K562 (cell line): ENCODE measurements at regions not wholly inside any gene's neighbourhood (a gene's known extent, or its start where the extent isn't known, plus 50 kb on each side); places are given as distances from the start of the nearest gene placed in this dataset.

Experiments
- ATAC-seq: fragments of 200-7000 bp; cut with Tn5 transposase; 3 replicates; pipeline ENCODE4 v1.9.1; 2020; ENCODE audit warnings: moderate library complexity
- BruUV-seq: library from RNA; stranded (reverse); fragments of 400-500 nt; replicated peaks from 2 replicates; lab custom pipeline; 2021; lab: Mats Ljungman, UMichigan
- CTCF ChIA-PET: fragments of 300-600 bp; formaldehyde crosslinking; extraction: SDS; loops from one replicate; lab custom pipeline; 2021; ENCODE audit warnings: low intra/inter-chr PET ratio; lab: Yijun Ruan, JAX
- POLR2A ChIA-PET: fragments of 300-600, 350-650 bp; sonication (Branson Sonifier 250); formaldehyde crosslinking; extraction: SDS; loops from one replicate; lab custom pipeline; 2021; ENCODE audit warnings: antibody characterized with exemption, inconsistent platforms; lab: Yijun Ruan, JAX
- DNase-seq, 4 experiments: peaks; one replicate each; pipeline versions ENCODE4 v3.0.0 to v3.0.0-alpha.2; 2011 to 2018; ENCODE audit warnings: low spot score in 3 of 4, mixed read lengths in 3 of 4; ENCODE audit errors: extremely low read depth in 1 of 4
- FAIRE-seq: peaks from 2 replicates; lab custom pipeline; 2011; peaks lifted over from hg19 to GRCh38; lab: Jason Lieb, UNC
- H2AFZ ChIP-seq: 2 replicates; pipeline ENCODE4 v1.6.0; 2011; ENCODE audit warnings: low read depth, low read length, control low read depth, inconsistent platforms
- H3K27ac ChIP-seq: fragments of 200-600 bp; 3 replicates; pipeline ENCODE4 v1.8.0; 2011; ENCODE audit warnings: low read depth, mild to moderate bottlenecking, control low read depth, inconsistent platforms, low read length, moderate library complexity, mixed read lengths; ENCODE audit errors: extremely low read depth
- H3K27me3 ChIP-seq, 2 experiments: fragments of 300-600 bp in 1 of 2; 2 replicates in 1 of 2; 3 replicates in 1 of 2; pipeline versions ENCODE4 v1.6.0 to v1.8.0; 2011; ENCODE audit warnings: inconsistent platforms in 2 of 2, low read length in 2 of 2, mild to moderate bottlenecking in 1 of 2, mixed read lengths in 1 of 2, moderate library complexity in 1 of 2; ENCODE audit not compliant: control insufficient read depth in 2 of 2, insufficient read depth in 2 of 2
- H3K36me3 ChIP-seq: fragments of 300-600 bp; 3 replicates; pipeline ENCODE4 v1.8.0; 2011; ENCODE audit warnings: mild to moderate bottlenecking, low read length, inconsistent platforms; ENCODE audit not compliant: control insufficient read depth, insufficient read depth
- H3K4me1 ChIP-seq, 2 experiments: fragments of 200-600 bp in 1 of 2; replicated peaks in 1 of 2; 2 replicates in 1 of 2; 3 replicates in 1 of 2; pipeline versions ENCODE4 v1.5.1 to v1.8.0; 2011; ENCODE audit warnings: inconsistent platforms in 2 of 2, low read length in 2 of 2, mild to moderate bottlenecking in 1 of 2, mixed read lengths in 1 of 2, moderate library complexity in 1 of 2; ENCODE audit not compliant: control insufficient read depth in 2 of 2, insufficient read depth in 2 of 2
- H3K4me2 ChIP-seq: 2 replicates; pipeline ENCODE4 v1.6.1; 2011; ENCODE audit warnings: low read length, control low read depth, inconsistent platforms, mixed read lengths; ENCODE audit not compliant: insufficient read depth
- H3K4me3 ChIP-seq: fragments of 200-600 bp; sonication (generic), shearing (Covaris generic); 2 replicates; pipeline ENCODE4 v1.5.1; 2016; ENCODE audit warnings: control low read depth, inconsistent platforms
- H3K79me2 ChIP-seq: fragments of 200-600 bp; 3 replicates; pipeline ENCODE4 v1.8.0; 2011; ENCODE audit warnings: low read length, inconsistent platforms; ENCODE audit not compliant: control insufficient read depth, insufficient read depth
- H3K9ac ChIP-seq, 2 experiments: 2 replicates each; pipeline versions ENCODE4 v1.6.0 to v1.6.1; 2011; ENCODE audit warnings: low read depth in 2 of 2, low read length in 2 of 2, control low read depth in 1 of 2, inconsistent platforms in 1 of 2, mild to moderate bottlenecking in 1 of 2, mixed read lengths in 1 of 2; ENCODE audit not compliant: insufficient read depth in 1 of 2
- H3K9me1 ChIP-seq: one replicate; pipeline ENCODE4 v1.6.0; 2011; ENCODE audit warnings: inconsistent platforms, mild to moderate bottlenecking, low read length, moderate library complexity; ENCODE audit not compliant: control insufficient read depth, insufficient read depth
- H3K9me3 ChIP-seq: replicated peaks from 2 replicates; pipeline ENCODE4 v1.5.1; 2011; ENCODE audit warnings: low read depth, low read length, inconsistent platforms; ENCODE audit not compliant: control insufficient read depth, insufficient read depth
- H4K20me1 ChIP-seq: replicated peaks from 2 replicates; pipeline ENCODE4 v1.6.1; 2011; ENCODE audit warnings: low read length, inconsistent platforms, mixed read lengths; ENCODE audit not compliant: control insufficient read depth, insufficient read depth
- CAMTA2 ChIP-seq: fragments of 250-450 bp; sonication (Bioruptor Pico); conservative IDR thresholded peaks from 2 replicates; pipeline ENCODE4 v1.5.1; 2022
- CBFB ChIP-seq: sonication (generic); formaldehyde crosslinking; IDR thresholded peaks from 2 replicates; pipeline ENCODE4 v1.4.0; 2020; ENCODE audit warnings: mild to moderate bottlenecking, missing genetic modification reagents
- CUX1 ChIP-seq: fragments of 200-800 bp; sonication (Bioruptor generic); IDR thresholded peaks from 2 replicates; pipeline ENCODE4 v1.6.1; 2016; ENCODE audit warnings: missing genetic modification characterization, missing compliant biosample characterization
- FOXP1 ChIP-seq: sonication (generic); formaldehyde crosslinking; IDR thresholded peaks from 2 replicates; pipeline ENCODE4 v1.8.0; 2022; ENCODE audit warnings: mild to moderate bottlenecking, missing genetic modification reagents
- GTF2F1 ChIP-seq: IDR thresholded peaks from 2 replicates; pipeline ENCODE4 v1.6.1; 2011; ENCODE audit warnings: low read depth, low read length, improper control_type of control experiment
- HCFC1 ChIP-seq: IDR thresholded peaks from 2 replicates; pipeline ENCODE4 v1.6.1; 2012; ENCODE audit warnings: low read depth, low read length, improper control_type of control experiment
- HMGXB4 ChIP-seq: sonication (generic); formaldehyde crosslinking; IDR thresholded peaks from 2 replicates; pipeline ENCODE4 v1.8.1; 2023; ENCODE audit warnings: mild to moderate bottlenecking, missing genetic modification reagents
- KLF16 ChIP-seq: IDR thresholded peaks from 2 replicates; pipeline ENCODE4 v1.6.1; 2016; ENCODE audit warnings: antibody characterized with exemption
- MYC ChIP-seq, 2 experiments: fragments of 250-450 bp in 1 of 2; sonication (Bioruptor Pico) in 1 of 2; IDR thresholded peaks; 2 replicates each; pipeline versions ENCODE4 v1.5.1 to v1.6.1; 2012 to 2021; ENCODE audit warnings: low read depth in 2 of 2, borderline replicate concordance in 1 of 2, improper control_type of control experiment in 1 of 2, low read length in 1 of 2, mild to moderate bottlenecking in 1 of 2, moderate library complexity in 1 of 2
- PYGO2 ChIP-seq: fragments of 450-650 bp; IDR thresholded peaks from 2 replicates; pipeline ENCODE4 v1.6.1; 2016; ENCODE audit warnings: mild to moderate bottlenecking, missing genetic modification characterization, moderate library complexity, missing compliant biosample characterization
- RBM25 ChIP-seq: fragments of 200-400 bp; formaldehyde crosslinking; IDR thresholded peaks from 2 replicates; pipeline ENCODE4 v1.6.1; 2018; ENCODE audit warnings: low read length, low read depth, moderate library complexity; ENCODE audit not compliant: severe bottlenecking
- RBM39 ChIP-seq: fragments of 200-400 bp; formaldehyde crosslinking; optimal IDR thresholded peaks from 2 replicates; pipeline ENCODE3; 2018; ENCODE audit warnings: low read depth, low read length
- TCF15 ChIP-seq: fragments of 250-450 bp; sonication (Bioruptor Pico); IDR thresholded peaks from 2 replicates; pipeline ENCODE4 v1.8.0; 2022; ENCODE audit warnings: moderate library complexity, mild to moderate bottlenecking, inconsistent platforms
- TRIM28 ChIP-seq: fragments of 450-650 bp; IDR thresholded peaks from 2 replicates; pipeline ENCODE4 v1.6.1; 2017
- ZNF324 ChIP-seq: fragments of 250-450 bp; sonication (Bioruptor Pico); IDR thresholded peaks from 2 replicates; pipeline ENCODE4 v1.4.0; 2020; ENCODE audit warnings: mild to moderate bottlenecking
- ZNF408 ChIP-seq: fragments of 250-450 bp; sonication (Bioruptor Pico); IDR thresholded peaks from 2 replicates; pipeline ENCODE4 v1.4.0; 2020; ENCODE audit warnings: low read depth, mild to moderate bottlenecking, moderate library complexity
- ZNF584 ChIP-seq: fragments of 200-800 bp; sonication (Bioruptor generic); IDR thresholded peaks from 2 replicates; pipeline ENCODE4 v1.6.1; 2016; ENCODE audit warnings: low read depth, mild to moderate bottlenecking, missing genetic modification characterization, missing compliant biosample characterization
- WGBS: fragments of 100-300 bp; shearing (Covaris generic); methylation state at CpG from one replicate; pipeline ENCODE4 v1.1.6; 2016; ENCODE audit warnings: low coverage, mixed read lengths; ENCODE audit not compliant: insufficient coverage; ENCODE audit errors: missing lambda C conversion rate; 5-methylcytosine and 5-hydroxymethylcytosine counted together
- in situ Hi-C: fragments of 300-500 bp; cut with MboI; formaldehyde crosslinking; loops from 4 replicates; pipeline ENCODE4 v1.15.0; 2018; ENCODE audit warnings: inconsistent platforms, mixed read lengths
- intact Hi-C: fragments of 100-400 bp; cut with micrococcal nuclease; formaldehyde crosslinking; loops from 2 replicates; pipeline ENCODE4 v1.14.2; 2022

GRCh38 chr6:166045860-166046200 is 121.8 kb downstream of the TBXT start:
- CTCF ChIA-PET = no interaction called here
- intact Hi-C loops = no loop called here
- ATAC-seq = no peak
- Histone ChIP-seq H3K9me1 (no peaks in the 10 kb centered on the region), H3K4me3 (no peak overlapping the region), H3K4me2 (no peak overlapping the region), H3K27me3 (no peaks in the 10 kb centered on the region), H3K9ac (no peak overlapping the region), H2AFZ (no peak overlapping the region), H3K4me1 (no peaks in the 10 kb centered on the region), H3K79me2 (no peaks in the 10 kb centered on the region), H4K20me1 (no peaks in the 10 kb centered on the region), H3K27ac (no peak overlapping the region), H3K36me3 (no peaks in the 10 kb centered on the region), H3K9me3 (no peaks in the 10 kb centered on the region)
- in situ Hi-C loops = no loop called here
- no TSS peak for BruUV-seq
- DNase-seq = no peak
- 0% methylated on average over 1 of the region's 1 CpG for WGBS
- FAIRE-seq = no peak
- POLR2A ChIA-PET = no interaction called here
- TF ChIP-seq HCFC1 (no peak), TCF15 (CRISPR knock-in tag) (no peak), CBFB (CRISPR knock-in tag) (no peak), ZNF408 (CRISPR knock-in tag) (no peak), FOXP1 (CRISPR knock-in tag) (no peak), CUX1 (CRISPR knock-in tag) (no peak), ZNF324 (CRISPR knock-in tag) (no peak), GTF2F1 (no peak), RBM39 (no peak), CAMTA2 (CRISPR knock-in tag) (no peak), ZNF584 (CRISPR knock-in tag) (no peak), TRIM28 (no peak), HMGXB4 (CRISPR knock-in tag) (no peak), PYGO2 (no peak), KLF16 (no peak), RBM25 (no peak), MYC (IDR thresholded peaks at IDR 0.05; ENCODE audit: low read depth, low read length) (no peak), MYC (CRISPR knock-in tag; IDR thresholded peaks at IDR 0.05; ENCODE audit: borderline replicate concordance, low read depth) (no peak)
